ENCODE measurements at regions not wholly inside any gene's neighbourhood (a gene's known extent, or its start where the extent isn't known, plus 50 kb on each side); places are given as distances from the start of the nearest gene placed in this dataset.

DNA sequence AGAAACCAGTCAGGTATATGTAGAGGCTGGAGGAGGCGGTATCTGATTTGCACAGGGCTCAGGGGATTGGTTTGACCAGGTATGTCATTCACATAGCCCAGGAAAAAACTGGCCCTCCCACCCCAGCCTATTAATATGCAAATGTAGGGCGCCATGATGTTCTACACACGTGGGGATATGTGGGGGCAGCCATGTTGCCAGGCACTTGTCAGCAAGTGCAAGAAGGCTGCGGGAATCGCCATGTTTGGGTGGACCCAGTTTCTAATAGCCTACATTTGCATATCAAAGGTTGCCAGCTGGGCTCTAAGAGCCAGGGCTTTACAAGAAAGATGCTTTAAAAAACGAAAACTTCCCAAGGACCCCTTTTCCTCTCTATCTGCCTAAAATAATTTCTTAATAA, 335.1 kb downstream of the SMARCA1 start:
- TF ChIP-seq, protein P1, sequence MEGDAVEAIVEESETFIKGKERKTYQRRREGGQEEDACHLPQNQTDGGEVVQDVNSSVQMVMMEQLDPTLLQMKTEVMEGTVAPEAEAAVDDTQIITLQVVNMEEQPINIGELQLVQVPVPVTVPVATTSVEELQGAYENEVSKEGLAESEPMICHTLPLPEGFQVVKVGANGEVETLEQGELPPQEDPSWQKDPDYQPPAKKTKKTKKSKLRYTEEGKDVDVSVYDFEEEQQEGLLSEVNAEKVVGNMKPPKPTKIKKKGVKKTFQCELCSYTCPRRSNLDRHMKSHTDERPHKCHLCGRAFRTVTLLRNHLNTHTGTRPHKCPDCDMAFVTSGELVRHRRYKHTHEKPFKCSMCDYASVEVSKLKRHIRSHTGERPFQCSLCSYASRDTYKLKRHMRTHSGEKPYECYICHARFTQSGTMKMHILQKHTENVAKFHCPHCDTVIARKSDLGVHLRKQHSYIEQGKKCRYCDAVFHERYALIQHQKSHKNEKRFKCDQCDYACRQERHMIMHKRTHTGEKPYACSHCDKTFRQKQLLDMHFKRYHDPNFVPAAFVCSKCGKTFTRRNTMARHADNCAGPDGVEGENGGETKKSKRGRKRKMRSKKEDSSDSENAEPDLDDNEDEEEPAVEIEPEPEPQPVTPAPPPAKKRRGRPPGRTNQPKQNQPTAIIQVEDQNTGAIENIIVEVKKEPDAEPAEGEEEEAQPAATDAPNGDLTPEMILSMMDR (conservative IDR thresholded peaks at IDR 0.05; ENCODE audit: low read length): no peak
- no peak overlapping the region for H3K4me3 ChIP-seq (ENCODE audit: low read length)

DNA sequence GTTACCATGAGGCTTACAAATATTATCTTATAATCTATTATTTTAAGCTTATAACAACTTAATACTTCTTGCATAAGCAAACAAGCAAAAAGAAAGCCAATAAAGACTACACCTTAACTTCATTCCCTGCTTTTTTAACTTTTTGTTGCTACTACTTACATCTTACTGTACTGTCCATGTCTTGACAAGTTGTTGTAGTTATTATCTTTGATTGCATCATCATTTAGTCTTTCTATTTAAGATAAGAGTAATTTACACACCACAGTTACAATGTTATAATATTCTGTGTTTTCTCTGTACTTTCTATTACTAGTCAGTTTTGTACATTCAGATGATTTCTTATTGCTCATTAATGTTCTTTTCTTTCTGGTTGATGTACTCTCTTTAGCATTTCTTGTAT, 346.6 kb downstream of the SMARCA1 start:
- TF ChIP-seq, protein P1 (conservative IDR thresholded peaks at IDR 0.05; ENCODE audit: low read length): no peak
- no peak for DNase-seq (ENCODE audit: low read depth)

More for the DNA sequence above, 335.1 kb downstream of the SMARCA1 start:
- DNase-seq (ENCODE audit: low read depth): no peak

DNA sequence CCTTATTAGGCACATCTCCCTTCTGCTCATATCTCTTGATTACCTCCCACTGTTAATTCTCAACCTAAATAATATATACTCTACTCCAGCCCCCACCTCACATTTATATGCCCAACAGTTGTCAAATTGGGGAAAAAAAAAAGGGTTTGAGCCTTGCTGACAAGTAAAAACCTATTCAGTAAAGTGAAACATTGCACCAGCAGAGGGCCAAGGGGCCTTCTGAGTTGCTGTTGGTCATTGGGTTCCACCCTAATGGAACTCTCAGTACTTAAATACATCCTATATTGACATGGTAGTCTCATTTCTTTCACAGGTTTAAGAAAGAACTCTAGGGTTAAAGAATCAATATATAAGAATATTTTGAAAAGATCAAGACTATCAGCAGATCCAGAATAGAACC, 362.2 kb downstream of the SMARCA1 start:
- TF ChIP-seq, protein P1 (conservative IDR thresholded peaks at IDR 0.05; ENCODE audit: low read length): no peak
- H3K4me3 ChIP-seq (ENCODE audit: low read length): no peak overlapping the region

More for the DNA sequence above, 346.6 kb downstream of the SMARCA1 start:
- no peak overlapping the region for H3K4me3 ChIP-seq (ENCODE audit: low read length)

DNA sequence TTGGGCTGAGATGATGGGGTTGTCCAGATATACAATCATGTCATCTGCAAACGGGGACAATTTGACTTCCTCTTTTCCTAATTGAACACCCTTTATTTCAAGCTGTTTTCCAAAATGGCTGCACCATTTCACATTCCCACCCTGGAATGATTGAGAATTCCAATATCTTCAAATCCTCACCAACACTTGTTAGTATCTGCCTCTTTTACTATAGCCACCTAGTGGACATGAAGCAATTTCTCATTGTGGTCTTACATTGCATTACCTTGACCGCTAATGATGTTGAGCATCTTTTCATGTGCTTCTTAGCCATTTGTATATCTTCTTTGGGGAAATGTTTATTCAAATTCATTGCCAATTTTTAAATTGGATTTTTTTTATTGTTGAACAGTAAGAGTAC, 364.8 kb downstream of the SMARCA1 start:
- no peak overlapping the region for H3K4me3 ChIP-seq (ENCODE audit: low read length)
- no peak for DNase-seq (ENCODE audit: low read depth)
- TF ChIP-seq, protein P1 (conservative IDR thresholded peaks at IDR 0.05; ENCODE audit: low read length): no peak

More for the DNA sequence above, 362.2 kb downstream of the SMARCA1 start:
- DNase-seq (ENCODE audit: low read depth): no peak

DNA sequence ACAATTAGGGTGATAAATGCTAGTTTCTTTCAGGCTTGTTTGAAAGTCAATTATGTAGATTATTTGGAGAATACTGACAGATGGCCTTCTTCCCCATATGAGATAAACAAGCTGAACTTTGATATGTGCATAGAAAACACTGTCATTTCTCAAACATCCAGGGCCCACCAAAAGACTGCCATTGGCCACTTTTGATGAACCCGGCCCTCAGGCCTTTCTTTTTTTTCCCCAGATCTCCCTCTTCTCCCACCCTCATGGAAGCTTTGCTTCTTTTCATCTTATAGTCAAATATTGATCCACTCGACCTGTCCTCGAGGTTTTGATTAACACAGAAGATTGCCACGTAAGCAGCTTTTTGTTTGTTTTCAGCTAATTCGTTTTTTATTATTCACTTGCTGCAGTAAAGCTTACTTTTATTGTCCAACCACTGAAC, 377.4 kb downstream of the SMARCA1 start:
- TF ChIP-seq, protein P1 (conservative IDR thresholded peaks at IDR 0.05; ENCODE audit: low read length): no peak
- no peak for DNase-seq (ENCODE audit: low read depth)
- H3K4me3 ChIP-seq (ENCODE audit: low read length): no peak overlapping the region

DNA sequence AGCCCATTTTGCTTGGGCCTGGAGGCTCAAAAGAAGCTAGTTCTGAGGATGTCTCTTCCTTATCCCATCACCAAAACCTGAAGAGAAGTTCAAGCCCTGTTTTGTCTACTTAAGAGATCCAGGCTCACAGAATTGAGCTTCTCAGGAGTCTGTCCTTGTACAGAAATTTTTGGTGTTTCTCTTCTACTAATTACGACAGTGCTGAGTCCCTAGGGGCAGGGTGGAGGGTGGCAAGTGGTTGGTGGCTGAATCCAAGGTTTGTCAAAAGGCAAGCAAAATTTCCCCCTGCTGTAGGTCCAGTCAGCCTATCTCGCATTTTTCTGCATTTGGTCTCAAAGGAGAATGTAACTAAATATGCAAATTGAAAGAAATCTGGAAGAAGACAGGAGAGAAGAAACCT, 377.9 kb downstream of the SMARCA1 start:
- DNase-seq (ENCODE audit: low read depth): no peak
- TF ChIP-seq, protein P1 (conservative IDR thresholded peaks at IDR 0.05; ENCODE audit: low read length): no peak
- H3K4me3 ChIP-seq (ENCODE audit: low read length): no peak overlapping the region

DNA sequence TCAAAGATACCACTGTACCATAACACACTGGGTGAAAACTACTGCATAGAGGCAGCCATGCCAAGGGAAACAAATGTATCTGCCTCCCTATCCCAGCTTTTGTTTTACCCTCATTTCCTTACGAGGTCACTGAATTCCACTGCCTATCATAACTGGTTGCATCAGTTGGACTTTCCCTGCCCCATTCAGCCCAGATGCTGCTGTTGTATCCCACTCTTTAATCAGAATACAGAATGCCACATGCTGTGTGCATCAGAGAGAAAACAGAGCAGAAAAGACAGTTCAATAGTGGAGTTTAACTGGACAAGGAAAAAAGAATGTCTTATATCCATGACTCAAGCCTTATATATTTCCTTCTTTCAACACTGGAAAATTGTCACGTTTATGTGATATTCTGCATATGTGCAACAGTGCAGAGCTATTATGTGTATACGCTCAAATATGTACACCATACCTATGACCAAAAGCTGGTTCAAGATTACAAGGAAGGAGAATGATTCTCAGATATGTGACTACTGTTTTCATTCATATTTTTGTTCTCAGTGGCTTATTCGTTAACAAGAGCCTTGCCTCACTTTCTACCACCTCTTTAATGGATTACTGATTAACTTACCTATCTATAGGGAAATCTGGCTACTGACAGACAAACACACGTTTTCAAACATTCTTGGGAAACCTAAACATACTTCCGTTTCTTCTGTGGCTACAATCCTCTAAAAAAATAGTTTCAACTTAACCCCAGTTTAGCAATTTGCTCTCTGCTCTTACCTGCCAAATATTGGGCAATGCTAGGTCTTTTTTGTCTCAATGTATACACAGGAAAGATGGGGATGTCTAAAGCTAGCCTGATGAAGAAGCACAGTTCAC, 378.9 kb downstream of the SMARCA1 start:
- TF ChIP-seq, protein P1 (conservative IDR thresholded peaks at IDR 0.05; ENCODE audit: low read length): no peak
- DNase-seq (ENCODE audit: low read depth): no peak
- H3K4me3 ChIP-seq (ENCODE audit: low read length): no peak overlapping the region

All from AG10803 (cell line).